T-helper 2 cell treated with Interferon-gamma antibody and Interleukin-4, amounts not matched to agents 100 ng/mL and 5 ng/mL, for 36 hours (primary cell): ENCODE measurements at regions not wholly inside any gene's neighbourhood (a gene's known extent, or its start where the extent isn't known, plus 50 kb on each side); places are given as distances from the start of the nearest gene placed in this dataset.
"Not testable (repeated sequence)": the region's sequence is repeated elsewhere in the genome, so short reads cannot be mapped to it uniquely, and the experiment has no call there.

Experiments
- intact Hi-C: fragments of 100-400 bp; cut with micrococcal nuclease; formaldehyde crosslinking; loops from one replicate; pipeline ENCODE4 v1.15.1; 2023

DNA sequence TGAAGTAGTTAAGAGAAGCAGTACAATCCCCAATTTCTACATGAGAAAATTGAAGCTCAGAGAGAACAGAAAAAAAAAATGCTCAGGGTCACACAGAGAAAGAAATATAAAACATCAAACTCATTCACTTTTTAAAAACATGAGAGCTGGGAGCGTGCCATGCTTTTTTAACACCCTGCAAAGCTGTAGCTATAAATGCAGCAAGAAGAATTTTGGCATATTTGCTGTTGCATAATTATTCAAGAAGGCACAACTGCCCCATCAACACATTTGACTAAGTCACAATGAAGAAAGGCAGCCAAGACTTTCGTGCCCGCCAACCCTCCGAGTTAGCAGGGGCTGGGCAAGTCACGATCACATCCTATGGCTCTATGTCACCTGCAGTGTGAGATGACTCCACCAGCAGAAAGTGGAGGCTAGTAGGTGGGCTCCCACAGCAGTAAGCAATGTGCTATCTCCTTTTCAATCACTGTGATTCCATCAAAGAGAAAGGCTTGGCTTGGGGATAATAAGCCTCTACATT, 214.8 kb downstream of the DHX15 start:
- intact Hi-C loops: no loop called here

DNA sequence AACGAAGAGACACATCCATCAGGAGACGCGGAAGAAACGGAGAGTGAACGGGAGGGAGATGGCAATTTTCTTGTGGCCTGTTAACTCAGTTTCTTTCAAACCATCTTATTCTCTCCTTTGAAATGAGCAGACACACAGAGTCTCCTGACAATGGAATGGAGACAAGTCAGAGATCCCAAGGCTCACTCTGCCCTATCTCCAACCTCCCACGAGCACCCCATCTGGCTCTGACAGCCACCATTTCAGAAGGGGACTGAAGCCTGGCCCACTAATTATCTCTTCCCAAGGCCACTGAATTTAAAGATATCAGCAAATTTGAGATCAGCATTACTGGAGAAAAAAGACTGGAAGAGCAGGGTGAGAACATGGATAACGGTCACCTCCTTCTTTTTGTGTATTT, 215.6 kb downstream of the DHX15 start:
- intact Hi-C loops: no loop called here

- intact Hi-C loops: no loop called here
Observed at GRCh38 chr4:24364852-24365251, 219.5 kb downstream of the DHX15 start.

DNA sequence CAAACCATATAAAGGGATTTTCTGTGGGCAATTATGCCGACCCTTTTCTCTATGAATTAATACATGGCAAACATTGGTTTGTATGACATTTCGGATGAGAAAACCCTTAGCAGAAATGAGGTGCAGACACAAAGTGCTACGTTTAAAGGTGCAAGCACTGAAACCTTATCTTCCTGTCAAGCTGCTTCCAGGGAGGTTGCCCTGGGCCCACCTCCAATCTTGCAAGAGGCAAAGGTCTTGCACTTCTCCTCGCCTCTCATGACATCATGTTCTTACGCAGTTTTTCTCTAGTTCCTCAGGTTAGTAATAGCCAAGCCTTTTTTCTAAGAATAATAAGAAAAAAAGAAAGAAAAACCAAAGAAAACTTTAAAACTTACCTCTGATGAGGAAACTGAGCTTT, 220.1 kb downstream of the DHX15 start:
- intact Hi-C loops: no loop called here

GRCh38 chr4:24363751-24364150, 220.6 kb downstream of the DHX15 start:
- intact Hi-C loops: no loop called here

GRCh38 chr4:24352112-24352511, 232.2 kb downstream of the DHX15 start:
- intact Hi-C loops: no loop called here

DNA sequence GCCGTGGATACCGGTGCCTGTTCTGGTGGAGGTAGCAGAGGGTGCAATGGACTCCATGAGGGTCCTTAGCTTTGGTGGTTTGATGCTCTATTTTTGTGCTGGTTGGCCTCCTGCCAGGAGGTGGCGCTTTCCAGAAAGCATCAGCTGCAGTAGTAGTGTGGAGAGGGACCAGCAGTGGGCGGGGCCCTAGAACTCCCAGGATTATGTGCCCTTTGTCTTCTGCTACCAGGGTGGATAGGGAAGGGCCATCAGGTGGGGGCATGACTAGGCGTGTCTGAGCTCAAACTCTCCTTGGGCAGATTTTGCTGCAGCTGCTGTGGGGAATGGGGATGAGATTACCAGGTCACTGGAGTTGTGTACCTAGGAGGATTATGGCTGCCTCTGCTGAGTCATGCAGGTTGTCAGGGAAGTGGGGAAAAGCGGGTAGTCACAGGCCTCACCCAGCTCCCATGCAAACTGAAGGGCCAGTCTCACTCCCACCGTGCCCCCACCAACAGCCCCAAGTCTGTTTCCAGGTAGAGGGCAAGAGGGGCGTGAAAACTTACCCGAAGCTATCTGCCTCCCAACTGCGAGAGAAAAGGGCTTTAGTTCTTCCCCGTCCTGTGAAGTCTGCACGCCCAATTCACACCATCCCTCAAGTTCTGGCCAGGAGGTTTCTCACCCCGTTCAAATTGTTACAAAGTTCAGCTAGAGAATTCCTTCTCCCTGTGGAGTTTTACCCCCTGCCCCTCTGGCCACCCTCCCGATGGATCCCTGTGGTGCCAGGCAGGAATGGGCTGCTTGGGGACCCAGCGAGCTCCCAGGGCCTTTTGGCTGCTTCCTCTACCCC, 235.0 kb downstream of the DHX15 start:
- intact Hi-C loops: not testable (repeated sequence)

GRCh38 chr4:24339260-24339659, 245.1 kb downstream of the DHX15 start:
- intact Hi-C loops: no loop called here

DNA sequence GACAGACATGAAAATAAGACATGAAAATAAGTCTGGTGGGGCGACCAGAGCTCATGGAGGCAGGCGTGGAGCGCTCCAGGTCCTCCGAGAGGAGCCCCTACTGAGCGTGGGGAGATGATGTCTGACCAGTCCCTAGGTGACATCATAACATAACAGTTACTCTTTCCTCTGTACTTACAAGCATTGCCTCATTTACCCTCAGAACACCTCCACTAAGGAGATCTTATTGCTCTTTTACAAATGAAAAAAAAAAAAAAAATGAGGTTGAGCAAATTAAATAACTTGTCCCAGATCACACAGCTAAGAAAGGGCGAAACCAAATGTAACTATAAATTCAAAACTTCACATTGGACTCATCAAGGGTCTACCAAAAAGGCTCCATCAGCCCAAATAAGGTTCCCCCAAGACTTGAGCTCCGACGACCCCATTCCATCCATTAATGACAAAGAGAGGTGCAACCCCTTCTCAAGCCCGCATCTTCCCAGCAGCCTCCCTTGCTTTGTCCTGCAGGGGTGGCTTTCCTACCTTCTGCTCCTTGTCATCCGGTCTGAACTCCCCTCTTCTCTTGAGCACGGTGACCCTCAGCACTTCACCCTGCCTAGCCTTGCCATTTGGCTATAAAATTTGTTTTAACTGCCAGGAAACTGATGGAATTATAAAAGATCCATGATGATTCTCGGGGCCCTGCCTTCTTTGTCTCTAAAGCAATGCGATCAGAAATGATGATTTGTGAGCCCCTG, 246.7 kb downstream of the DHX15 start:
- intact Hi-C loops: no loop called here

- intact Hi-C loops: no loop called here
Observed at GRCh38 chr4:24335616-24336015, 248.7 kb downstream of the DHX15 start.

DNA sequence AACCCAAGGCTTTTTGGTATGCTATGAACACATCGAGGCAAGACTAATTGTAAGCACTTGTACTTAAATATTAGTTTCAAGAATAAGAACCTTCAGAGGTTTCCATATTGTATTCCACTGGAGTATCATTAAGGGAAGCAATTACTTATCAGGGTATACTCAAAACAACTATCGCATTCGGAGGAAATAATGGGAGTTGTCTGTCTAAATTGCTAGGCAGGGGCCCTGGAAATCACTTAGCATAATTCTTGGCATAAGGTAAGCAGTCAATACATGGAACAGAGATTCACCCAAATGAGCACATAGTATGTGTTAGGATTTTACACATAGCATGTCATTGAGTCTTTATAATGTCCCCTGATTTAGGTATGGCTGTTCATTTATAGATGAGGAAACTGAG, 249.4 kb downstream of the DHX15 start:
- intact Hi-C loops: no loop called here

DNA sequence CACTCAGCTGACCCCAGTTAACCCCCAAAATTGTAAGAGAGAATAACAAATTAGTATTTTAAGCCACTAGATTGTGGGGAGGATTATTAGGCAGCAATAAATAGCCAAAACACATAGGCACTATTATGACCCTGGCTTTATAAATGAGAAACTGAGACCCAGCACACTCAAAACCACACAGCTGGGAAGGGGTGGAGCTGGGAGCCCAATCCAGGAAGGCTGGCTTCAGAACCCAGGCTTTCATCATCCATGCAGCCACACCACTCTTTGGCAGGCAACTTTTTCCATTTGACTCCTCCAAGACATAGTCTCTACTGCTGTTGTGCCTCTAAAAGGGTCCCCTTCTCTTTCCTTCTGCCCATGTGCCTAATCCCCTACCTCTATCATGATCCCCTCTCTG, 253.8 kb downstream of the DHX15 start:
- intact Hi-C loops: no loop called here

- intact Hi-C loops: no loop called here
Observed at GRCh38 chr4:24330172-24330571, 254.2 kb downstream of the DHX15 start.

DNA sequence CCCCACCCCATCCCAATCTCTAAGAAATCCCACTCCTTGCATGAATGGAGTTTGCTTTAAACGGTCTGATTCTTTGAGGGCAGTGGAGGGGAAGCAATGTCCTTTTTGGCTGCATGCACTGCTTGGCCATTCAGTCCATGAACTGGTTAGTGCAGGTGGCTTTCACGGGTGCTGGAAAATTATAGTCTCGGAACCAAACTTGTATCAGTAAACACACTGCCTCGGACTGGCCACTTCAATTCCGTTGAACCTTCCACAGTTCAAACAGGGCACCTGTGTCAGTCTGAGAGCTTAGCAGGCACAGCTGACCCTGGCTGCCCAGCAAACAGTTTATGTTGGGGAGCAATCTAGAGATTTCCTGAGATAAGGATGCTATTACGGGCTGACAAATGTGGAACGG, 255.6 kb downstream of the DHX15 start:
- intact Hi-C loops: no loop called here

DNA sequence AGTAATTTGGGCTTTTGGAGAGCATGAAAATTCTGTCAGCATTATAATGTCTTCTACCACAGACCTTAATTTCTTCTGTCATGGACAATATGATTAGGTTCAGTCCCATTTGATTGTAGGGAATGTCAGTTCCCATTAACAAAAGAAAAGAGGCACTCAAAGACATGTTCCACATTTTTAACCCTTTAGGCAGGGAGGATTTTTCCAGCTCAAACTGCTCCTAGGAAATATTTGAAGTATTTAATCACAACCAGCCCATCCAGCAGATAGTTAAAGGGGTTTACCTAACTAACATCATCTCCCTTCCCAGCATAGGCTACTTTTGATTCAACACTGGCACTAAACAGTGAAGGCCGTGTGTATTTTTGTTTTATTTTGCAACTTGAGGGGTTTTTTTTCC, 256.0 kb downstream of the DHX15 start:
- intact Hi-C loops: no loop called here

- intact Hi-C loops: no loop called here
Observed at GRCh38 chr4:24322995-24323394, 261.4 kb downstream of the DHX15 start.

GRCh38 chr4:24322511-24322910, 261.8 kb downstream of the DHX15 start:
- intact Hi-C loops: no loop called here

DNA sequence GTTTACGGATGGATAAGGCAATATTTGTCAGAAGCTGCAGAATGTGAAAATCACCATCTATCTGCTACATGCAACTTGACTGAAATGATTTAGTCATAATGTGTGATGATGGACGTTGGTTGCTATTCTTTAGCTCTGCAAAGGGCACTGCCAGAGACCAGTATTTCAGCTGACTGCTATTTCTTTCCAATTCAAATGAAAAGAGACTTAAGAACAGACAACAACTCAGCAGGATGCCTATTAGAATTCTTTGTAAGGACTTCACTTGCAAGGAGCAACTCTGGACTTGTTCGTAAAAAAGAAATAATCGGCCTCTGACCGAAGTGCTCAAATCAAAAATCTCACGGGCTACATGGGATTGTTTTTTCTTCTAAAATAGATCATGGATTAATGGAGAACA, 262.7 kb downstream of the DHX15 start:
- intact Hi-C loops: no loop called here

DNA sequence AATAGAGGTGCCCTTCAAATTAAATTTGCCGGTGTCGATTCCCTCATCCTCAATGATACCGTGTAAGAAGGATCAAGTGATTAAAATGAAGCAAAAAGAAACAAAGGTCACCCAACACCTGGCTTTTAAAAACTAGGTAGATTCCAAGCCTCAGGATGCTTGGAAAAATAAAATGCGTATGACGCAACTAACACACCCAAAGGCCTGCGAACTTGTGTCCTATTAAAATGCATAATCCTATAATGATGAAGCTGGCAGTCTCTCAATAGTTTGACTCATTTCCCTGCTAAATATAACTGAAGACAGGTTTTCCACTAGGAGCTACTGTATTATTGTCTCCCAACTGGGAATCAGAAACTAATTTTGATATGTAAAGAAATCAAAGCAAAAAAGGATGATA, 263.2 kb downstream of the DHX15 start:
- intact Hi-C loops: no loop called here

- intact Hi-C loops: no loop called here
Observed at GRCh38 chr4:24319387-24319786, 265.0 kb downstream of the DHX15 start.

- intact Hi-C loops: no loop called here
Observed at GRCh38 chr4:24315056-24315455, 269.3 kb downstream of the DHX15 start.

DNA sequence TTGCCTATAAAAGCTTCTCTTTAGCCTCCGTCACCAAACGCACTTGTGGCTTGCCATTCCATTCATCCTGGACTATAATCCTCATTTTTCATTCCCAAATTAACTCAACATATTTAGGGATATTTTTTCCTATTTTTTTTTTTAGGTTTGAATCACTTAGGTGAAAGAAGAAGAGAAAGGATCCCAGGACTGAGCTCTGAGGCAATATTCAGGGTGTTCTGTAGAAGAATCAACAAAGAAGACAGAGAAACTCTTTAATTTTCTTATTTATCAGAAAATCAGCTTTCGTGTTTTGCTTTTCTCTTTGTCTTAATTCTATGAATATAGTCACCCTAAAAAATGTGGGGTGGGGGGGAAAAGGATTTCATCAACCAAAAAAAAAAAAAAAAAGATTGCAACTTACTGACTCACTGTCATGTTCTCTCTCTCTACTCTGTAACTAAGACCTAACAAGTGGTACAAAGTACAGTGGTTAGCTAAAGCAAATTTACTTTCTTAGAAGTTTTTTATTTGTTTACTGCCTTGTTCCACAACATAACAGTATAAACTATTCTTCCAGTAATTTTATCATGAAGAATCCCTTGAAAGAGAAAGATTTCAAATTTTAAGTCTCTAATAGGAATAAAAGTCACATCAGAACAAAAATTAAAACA, 272.0 kb downstream of the DHX15 start:
- intact Hi-C loops: no loop called here
